NB4 (cell line): ENCODE measurements at regions not wholly inside any gene's neighbourhood (a gene's known extent, or its start where the extent isn't known, plus 50 kb on each side); places are given as distances from the start of the nearest gene placed in this dataset.

Experiments used
- CTCF ChIP-seq: IDR thresholded peaks from one replicate; pipeline ENCODE4 v1.5.1; 2012; ENCODE audit warnings: low read depth, low read length
- MAX ChIP-seq: IDR thresholded peaks from 2 replicates; pipeline ENCODE4 v1.6.1; 2011; ENCODE audit warnings: low read depth, low read length
- POLR2A ChIP-seq: IDR thresholded peaks from 2 replicates; pipeline ENCODE4 v1.6.1; 2011; ENCODE audit warnings: mild to moderate bottlenecking; ENCODE audit not compliant: insufficient read length; ENCODE audit errors: extremely low read depth

DNA sequence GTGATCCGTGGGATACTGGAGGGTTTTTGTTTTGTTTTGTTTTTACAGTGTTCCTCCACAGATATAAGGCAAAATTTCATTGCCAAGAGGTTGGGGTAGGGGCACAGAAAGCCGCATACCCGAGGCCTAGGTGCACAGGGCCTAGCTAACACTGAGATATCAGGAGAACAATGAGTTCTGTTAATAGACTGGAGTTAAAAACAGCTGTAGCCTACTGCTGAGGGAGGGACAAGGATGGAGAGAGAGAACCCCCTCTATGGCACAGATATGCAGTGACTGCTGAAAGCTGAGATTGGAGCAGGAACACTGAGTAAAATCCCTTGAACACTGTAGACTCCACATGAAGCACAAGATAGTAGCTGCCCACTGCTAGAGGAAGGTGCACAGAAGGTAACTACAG, 53.1 kb upstream of the MAP3K13 start:
- TF ChIP-seq CTCF (no peak), POLR2A (no peak), MAX (no peak)
